Fibroblast of lung (primary cell): ENCODE measurements at regions not wholly inside any gene's neighbourhood (a gene's known extent, or its start where the extent isn't known, plus 50 kb on each side); places are given as distances from the start of the nearest gene placed in this dataset.

Experiments
- EZH2 ChIP-seq: IDR thresholded peaks from 2 replicates; pipeline ENCODE4 v1.5.1; 2012; ENCODE audit warnings: low read length, control low read depth, mild to moderate bottlenecking; ENCODE audit errors: missing control alignments
- TF ChIP-seq, protein P1 (sequence below), 2 donors: IDR thresholded peaks in 1 of 2; conservative IDR thresholded peaks in 1 of 2; 1 replicate in 1 of 2; 2 replicates in 1 of 2; pipeline ENCODE4 v1.5.1; 2011 to 2012; ENCODE audit warnings: low read length in 2 of 2, control low read depth in 1 of 2, inconsistent platforms in 1 of 2, low read depth in 1 of 2, mild to moderate bottlenecking in 1 of 2

- TF ChIP-seq, protein P1, sequence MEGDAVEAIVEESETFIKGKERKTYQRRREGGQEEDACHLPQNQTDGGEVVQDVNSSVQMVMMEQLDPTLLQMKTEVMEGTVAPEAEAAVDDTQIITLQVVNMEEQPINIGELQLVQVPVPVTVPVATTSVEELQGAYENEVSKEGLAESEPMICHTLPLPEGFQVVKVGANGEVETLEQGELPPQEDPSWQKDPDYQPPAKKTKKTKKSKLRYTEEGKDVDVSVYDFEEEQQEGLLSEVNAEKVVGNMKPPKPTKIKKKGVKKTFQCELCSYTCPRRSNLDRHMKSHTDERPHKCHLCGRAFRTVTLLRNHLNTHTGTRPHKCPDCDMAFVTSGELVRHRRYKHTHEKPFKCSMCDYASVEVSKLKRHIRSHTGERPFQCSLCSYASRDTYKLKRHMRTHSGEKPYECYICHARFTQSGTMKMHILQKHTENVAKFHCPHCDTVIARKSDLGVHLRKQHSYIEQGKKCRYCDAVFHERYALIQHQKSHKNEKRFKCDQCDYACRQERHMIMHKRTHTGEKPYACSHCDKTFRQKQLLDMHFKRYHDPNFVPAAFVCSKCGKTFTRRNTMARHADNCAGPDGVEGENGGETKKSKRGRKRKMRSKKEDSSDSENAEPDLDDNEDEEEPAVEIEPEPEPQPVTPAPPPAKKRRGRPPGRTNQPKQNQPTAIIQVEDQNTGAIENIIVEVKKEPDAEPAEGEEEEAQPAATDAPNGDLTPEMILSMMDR (conservative IDR thresholded peaks at IDR 0.05 in 1 of 2, IDR thresholded peaks at IDR 0.05 in 1 of 2; ENCODE audit: low read depth in 1 of 2, low read length in 2 of 2) = no peak
- no peak for TF ChIP-seq EZH2
These were observed 320.4 kb upstream of the RASGRP1 start for GRCh38 chr15:38885001-38885400.
